ENCODE measurements at regions not wholly inside any gene's neighbourhood (a gene's known extent, or its start where the extent isn't known, plus 50 kb on each side); places are given as distances from the start of the nearest gene placed in this dataset.

DNA sequence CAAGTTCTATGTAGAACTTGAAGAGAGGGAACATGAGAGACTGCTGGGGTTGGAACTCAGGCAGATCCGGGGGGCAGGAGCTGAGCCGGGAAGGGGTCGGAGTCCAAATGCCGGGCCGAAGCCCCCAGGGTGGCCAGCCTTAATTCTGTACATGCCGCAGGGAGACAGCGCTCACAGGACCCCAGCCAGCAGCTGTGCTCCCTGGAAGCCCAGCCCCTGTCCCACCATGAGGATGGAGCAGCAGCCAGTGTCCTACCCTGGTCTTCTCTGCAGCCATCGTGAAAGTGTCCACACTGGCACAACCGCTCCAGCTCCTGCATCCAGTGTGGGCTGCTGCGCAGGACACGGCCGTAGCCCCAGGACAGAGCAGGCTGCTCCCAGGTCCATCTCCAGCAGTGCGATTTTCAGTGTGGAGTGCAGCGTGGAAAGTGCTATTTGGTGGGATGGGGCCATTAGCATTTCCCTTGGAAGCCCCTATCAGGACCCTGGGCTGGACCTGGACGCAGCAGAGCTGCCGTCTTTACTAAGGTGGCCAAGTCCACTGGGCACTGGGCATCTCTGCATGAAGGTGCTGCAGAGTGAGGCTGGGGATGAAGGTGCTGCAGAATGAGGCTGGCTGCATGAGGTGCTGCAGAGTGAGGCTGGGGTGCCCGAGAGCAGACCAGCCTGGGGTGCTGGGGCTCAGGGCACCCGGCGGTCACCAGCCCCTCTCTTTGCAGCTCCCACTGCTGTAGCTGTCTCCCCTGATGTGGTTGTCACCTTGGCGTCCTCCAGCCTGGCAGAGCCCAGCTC lies 737.4 kb downstream of the BRD1 start:
- DNase-seq = no peak

DNA sequence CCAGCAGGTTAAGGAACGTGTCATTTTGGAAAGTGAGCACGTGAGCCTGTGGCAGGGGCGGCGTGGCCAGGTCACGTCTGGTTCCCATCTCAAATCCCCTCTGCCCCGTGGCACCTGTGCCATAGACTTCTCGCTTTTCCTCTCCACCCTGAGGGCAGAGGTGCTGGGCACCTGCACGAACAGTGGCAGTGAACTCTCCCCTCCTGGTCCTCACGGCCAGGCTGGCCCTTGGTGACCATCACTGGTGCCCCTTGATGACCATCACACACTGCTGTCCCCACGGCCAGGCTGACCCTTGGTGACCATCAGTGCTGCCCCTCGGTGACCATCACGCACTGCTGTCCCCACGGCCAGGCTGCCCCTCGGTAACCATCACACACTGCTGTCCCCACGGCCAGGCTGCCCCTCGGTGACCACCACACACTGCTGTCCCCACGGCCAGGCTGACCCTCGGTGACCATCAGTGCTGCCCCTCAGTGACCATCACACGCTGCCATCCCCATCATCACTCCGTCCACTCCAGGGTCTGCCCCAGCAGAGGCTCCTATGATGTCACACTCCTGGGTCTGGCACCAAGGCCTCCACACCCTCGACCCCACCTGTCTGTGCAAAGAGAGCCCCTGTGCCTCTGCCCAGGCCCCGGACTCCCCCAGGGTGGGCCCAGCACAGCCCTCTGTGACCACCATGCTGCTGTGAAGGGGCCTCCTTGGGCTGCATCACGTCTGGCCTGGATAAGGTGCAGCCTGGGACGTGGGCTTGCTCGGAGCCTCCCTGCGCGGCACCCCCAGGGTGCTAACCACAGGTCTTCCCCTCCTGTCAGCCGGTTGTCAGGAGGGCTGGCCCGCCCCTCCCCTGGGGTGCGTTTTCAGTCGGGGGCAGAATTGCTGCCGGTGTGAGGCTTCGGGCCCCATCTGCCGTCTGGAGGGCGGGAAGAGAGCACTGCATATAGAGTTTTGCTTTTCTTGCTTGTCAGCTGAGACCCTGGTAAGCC lies 738.6 kb downstream of the BRD1 start:
- DNase-seq = no peak

DNA sequence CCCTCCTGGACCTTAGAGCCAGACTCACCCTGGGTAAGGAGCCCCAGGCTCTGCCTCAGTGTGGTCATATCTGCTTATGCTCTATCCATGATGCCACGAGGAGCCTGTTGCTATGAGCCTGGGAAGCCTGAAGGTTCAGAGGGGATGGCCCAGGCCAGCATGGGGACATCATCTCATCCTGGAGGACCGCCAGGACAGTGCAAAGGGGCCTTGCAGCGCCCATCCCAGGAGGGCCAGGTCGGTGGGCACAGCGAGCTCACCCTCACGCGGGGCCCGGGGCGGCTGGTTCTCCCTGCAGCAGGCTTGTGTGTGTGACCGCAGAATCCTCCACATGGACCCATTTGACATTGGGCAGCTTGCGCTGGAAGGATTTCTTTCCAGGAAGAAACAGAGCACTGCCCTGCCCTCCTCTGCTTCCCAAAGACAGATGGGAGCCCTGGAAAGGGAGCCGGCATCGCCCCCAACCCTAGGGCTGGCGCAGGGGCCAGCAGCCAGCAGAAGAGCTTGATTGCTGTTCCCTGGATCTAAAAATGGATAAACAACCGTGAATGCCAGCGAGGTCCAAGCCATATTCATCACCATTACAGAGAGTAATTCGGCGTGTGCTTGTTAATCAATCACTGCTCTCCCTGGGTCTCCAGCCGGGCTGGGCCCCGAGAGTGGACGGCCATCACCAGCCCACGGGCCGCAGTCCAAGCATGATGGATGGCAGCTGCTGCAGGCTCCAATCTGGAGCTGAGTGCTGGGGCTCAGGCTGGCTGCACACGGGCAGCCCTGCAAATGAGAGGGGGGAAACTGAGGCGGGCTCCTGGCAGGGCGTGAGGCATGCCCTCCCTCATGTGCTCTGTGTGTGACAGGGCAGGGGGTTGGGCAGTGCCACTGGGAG lies 739.7 kb downstream of the BRD1 start:
- no peak for DNase-seq

DNA sequence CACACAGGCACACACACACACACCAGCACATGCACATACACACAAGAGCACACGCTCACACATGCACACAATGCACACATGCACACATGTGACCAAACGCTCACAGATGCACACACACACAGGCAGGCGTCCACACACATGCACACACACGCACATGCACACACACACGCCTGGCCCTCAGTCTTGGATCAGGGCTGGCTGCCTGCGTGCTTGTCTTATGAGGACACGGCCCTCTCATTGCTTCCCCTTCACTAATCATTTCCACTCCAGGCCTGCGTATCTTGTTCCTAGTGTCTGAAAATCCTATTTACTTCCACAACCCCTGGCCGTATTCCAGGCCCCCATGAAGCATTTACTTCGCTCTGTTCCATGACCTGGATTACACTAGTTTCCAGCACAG lies 740.5 kb downstream of the BRD1 start:
- no peak for DNase-seq

DNA sequence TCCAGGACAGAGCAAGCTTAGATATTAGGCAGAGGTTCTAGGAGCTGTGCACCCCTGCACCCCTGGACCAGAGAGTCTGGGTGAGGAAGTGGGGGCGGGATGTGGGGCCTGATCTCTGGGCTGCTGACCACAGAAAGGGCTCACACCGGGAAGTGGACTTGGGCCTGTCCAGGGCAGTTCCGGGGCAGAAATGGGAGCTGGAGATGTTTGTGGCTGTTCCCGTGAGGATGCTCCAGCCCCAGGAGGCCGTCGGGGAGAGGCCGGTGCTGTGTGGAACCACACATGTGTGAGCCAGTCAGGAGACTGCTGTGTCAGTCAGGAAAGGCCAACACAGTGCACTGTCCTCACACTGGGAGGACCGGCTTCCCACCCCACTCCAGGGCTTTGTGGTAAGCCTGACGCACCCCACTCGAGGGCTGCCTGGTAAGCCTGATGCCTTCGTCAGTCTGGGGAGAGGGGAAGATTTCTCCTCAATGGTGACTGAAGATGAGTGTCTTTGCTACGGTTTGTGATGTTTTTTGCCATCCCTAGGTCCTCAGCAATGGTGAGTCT lies 741.0 kb downstream of the BRD1 start:
- DNase-seq = no peak

DNA sequence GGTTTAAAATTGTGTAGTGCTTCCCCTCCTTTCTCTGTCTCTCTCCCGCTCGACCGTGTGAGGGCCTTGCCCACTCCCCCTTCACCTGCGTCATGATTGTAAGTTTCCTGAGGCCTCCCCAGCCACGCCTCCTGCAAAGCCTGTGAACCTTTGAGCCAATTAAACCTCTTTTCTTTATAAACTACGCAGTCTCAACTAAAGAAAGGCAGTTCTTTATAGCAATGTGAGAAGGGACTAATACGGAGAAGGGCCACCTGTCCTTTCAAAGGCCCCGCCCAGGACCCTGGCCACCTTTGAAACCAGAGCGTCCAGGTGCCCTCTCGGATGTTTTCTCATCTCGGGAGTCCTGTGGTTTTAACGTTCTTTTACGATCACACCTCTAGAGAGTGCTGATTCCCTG lies 741.5 kb downstream of the BRD1 start:
- DNase-seq = no peak

DNA sequence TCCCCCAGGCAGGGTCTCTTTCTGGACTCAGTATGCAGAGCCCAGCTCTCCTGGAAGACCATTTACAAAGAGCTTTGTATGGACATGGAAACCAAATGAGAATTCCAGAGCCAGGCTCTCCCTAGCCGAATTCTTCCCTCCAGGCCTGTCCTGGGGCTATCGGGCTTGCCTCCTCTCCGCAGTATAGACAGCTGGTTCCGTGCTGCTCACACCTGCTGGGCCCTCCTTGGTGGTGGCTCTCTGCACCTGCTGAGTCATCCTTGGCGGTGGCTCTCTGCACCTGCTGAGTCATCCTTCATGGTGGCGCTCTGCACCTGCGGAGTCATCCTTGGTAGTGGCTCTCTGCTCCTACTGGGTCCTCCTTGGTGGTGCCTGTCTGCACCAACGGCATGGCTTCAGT lies 743.5 kb downstream of the BRD1 start:
- DNase-seq = no peak

DNA sequence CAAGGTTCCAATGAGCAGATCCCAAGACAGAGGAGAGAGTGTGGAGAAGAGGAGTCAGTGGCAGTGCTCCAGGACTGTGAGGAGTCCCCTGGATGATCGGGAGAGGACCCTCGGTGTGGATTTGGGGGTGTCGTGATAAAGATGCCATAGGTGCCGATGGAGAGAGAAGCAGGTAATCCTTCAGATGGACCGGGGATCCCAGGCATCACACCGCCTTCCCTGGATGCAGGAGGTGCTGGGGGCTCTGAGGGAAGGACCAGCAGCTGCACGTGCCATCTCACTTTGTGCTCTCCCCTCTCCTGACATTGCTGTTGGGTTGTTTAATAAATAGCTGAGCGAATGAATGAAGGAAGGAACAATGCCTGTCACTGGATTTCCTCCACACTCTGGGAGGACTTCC lies 744.1 kb downstream of the BRD1 start:
- no peak for DNase-seq

DNA sequence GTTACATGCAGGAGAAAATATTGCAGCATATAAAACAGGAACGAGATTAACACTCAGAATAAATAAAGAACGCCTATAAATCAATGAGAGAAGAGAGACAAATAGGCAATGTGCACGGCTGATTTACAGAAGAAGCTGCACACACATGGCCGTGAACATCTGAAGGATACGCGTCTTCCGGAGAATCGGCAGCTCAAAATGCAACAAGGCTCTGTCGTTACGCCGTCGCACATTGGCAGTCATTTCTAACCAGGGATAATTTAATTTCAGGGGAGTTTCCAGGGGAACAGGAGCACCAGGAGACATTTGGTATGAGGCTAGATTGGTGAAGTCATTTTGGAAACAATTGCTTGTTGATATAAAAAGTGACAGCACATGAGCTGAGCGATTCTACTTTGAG lies 745.2 kb downstream of the BRD1 start:
- no peak for DNase-seq

DNA sequence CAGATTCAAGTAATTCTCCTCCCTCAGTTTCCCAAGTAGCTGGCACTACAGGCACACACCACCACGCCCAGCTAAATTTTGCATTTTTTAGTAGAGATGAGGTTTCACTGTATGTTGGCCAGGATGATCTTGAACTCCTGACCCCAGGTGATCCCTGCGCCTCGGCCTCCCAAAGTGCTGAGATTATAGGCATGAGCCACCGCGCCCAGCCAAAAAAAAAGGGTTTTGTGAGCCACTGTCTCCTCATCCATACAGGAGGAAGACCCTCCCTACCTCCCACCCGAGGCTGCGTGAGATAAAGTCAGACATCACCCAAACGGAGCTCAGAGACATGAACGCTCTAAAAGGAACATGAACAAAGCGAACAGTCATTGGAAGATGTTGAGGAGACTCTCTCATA lies 745.7 kb downstream of the BRD1 start:
- no peak for DNase-seq

DNA sequence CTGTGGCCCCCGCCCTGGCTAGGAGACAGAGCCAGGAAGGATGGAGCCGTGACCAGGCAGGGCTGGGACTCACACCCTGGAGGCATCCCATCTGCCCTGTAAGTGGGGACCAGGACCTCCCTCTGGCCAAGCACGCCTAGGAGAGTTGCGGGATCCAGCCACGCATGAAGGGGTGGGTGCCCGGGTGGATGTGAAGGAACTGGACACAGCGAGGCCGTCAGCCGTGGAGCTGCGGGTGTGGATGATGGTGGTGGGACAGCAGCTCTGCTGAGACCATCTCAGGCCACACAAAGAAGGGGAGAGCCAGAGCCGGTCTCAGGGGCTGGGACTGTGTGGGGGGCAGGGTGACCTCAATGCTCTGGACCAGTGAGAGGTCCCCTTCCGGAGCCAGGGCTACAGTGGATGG lies 746.4 kb downstream of the BRD1 start:
- DNase-seq = no peak

DNA sequence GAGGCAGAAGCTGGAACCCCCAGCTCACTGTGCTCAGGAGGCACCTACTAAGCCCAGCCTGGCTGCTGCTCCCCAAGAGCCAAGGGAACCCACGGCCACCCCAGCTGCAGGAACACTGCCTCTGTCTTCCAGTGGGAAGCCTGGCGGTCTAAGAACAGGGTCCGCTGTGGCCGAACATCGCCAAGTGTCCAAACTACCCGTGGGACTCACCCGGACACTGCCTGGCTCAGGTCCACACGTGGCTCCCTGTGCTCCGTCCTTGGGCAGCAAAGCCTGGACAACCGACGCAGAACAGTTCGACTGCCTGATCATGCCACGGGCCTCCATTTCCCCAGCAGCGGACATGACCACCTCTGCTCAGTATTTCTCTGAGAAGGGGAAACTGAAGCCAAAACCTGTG lies 747.0 kb downstream of the BRD1 start:
- no peak for DNase-seq

DNA sequence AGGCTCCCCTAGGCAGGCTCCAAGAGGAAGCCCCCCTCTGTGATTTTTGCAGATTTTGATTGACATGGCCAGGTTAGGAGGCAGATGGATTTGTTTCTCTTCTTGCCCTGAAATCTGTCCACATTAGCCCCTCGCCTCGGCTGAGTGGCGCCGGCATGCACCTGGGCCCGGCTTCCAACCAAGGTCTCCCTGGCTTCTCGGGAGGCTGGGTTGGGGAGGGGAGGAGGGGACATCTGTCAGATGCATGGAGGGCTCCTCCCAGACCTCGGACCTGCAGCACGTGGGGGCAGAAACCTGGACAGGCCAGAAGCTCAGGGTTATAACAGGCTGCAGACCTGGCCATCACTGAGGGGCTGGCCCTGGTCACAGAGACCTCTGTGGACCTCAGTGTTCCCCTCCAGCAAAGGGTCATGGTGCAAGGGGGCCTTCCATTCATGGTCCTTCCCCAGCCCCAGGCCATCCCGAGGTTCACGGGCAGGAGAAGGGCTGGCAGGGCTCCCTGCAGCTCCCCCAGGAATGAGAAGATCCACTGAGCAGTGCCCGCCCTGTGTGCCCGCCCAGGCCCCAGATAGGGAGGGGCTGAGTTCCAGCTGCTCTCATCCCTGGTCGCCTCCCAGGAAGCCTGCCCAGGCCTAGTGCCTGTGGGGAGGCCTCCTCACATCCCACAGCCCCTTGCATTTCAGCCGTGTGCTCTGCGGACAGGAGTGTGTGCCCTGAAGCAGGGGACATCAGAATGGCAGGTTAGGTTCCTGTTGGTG lies 747.8 kb downstream of the BRD1 start:
- no peak for DNase-seq

DNA sequence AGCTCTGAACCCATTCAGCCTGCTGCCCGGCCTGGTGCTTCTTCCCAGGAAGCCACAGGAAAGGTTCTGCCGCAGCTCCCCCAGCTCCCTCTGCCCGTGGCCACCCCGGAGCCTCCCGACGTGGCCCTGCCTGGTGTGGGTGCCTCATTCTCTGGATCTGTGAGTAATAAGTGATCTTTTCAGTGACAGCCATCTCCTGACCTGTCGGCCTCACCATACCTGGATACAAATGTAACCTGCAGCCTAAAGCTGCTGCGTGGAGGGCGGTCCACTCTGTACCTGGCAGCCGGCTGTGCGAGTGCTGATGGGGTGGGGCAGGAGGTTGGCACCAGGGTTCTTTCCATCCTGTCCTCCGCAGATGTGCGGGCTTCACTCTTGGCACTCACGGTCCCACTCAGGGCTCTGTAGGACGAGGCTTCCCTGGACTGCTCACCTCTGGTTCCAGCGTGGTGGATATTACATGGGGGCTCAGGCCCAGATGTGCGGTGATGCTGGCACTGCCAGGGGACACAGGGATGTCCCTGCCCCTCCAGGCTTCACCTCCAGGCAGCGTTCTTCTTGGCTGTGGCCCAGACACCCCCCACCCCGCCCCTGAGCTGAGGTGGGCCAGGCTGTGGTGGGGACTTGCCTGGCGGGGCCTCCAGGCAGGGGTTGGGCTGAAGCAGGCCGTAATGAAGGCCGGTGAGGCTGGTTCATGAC lies 748.5 kb downstream of the BRD1 start:
- DNase-seq = no peak

DNA sequence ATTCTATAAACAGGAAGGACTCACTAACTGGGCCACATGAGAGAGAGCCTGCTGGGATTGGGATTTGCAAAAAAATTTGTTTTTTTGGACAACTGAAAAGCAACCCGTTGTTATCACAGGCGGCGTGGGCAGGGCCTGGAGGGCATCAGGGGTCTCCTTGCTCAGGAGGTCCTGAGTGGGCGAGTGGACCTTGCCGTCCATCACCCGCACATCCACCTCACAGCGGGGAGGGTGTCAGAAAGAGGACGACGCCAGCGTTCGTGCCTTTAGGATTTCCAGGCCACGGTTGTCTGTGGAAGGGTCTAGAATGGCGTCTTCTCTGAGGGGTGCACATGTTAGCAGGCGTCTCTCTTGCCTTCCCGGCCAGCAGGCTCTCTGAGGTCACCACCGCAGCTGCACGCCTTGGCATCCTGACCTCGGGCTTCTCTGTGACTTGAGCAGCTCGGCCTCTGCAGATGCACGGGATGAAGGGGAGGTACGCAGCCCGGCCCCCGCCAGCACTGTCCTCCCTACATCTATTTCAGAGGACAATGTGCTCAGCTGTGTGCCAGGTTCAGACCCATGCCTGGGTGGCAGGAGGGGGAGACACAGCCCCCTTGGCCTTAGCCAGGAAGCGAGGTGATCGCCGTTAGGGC lies 749.5 kb downstream of the BRD1 start:
- no peak for DNase-seq

DNA sequence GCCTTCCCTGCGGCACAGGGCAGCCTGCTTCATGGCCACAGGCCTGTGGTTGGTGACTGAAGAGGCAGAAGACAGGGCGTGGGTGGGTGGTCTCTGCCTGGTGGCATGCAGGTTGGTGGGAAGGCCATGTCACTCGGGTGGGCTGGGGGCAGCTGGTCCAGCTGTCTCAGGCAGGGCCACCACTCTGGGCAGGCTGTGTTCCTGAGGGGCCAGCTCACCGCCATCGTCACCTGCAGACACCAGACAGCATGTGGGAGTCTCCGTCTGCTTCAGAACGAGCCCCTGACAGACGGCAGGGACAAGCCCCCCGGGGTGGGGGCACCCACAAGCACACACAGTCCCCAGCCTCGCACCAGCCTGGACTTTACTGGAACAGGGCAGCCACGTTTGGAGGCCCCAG lies 750.1 kb downstream of the BRD1 start:
- DNase-seq = no peak

DNA sequence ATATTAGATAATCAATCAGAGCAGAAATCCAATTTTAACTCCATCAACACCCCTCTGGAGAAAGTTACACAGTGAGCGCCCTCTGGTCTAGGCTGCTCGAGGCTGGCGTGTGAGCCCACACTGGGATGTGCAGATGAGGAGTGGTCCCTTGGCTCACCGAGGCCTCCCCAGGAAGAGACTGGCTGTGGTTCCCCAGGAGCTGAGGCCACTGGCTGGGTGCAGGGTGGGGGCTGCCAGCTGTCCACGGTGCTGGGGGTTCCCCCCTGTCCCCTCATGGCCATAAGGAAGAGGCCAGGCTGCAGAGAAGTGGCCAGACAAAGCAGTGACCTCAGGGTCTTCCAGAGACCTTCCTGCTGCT lies 750.7 kb downstream of the BRD1 start:
- DNase-seq = no peak

DNA sequence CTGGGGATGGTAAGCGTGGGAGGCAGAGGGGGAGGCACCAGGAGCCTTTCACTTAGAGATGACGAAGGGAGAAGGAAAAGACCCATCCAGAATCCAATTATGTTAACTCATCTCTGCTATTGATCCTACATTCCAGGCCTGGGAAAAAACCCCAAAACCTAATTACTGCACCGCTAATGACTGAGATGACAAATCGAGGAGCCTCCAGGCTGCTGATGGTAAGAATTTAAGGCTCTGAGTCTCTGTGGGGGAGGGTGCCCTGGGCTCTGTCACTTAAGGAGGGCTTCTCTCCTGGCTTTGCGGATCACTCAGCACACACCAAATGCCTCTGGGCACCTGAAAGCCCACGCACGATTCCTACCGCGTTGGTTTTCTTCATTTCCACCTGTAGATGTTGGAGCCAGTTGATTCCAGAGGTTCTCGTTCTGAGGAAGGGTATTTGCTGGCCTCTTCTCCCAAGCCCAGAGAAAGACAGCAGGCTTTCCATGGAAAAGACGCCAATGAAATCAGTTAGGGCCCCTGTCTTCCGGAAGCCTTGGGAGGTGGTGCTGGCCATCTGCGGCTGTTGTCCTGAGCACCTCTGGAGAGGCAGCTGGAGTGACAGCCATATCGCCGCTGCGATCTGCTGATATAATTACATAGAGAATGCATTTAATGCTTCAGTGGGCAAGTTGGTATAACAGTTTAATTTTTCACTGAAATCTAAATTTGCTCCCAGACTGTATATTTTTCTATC lies 751.2 kb downstream of the BRD1 start:
- no peak for DNase-seq

DNA sequence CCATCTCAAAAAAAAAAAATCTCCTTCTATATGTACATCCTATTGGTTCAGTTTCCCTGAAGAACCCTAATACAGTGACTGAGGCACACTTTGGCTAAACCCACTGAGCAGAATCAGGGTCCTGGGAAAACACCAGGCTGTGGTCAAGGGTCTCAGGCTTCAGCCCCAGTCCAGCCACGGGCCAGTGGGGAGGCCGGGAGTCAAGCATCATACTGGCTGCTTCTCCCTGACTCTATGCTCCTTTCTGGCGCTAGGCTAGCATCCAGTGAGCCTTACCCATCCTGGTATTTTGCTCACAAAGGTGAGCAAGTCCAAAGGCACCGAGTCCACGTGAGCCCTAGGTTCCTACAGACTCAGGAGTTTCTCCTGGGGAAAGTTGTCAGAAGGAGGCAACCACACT lies 752.5 kb downstream of the BRD1 start:
- DNase-seq = no peak

All from hypothalamus (tissue), 51 donors.